C4-2B (cell line): ENCODE measurements at regions not wholly inside any gene's neighbourhood (a gene's known extent, or its start where the extent isn't known, plus 50 kb on each side); places are given as distances from the start of the nearest gene placed in this dataset.

ENCODE experiments used
- H3K27ac ChIP-seq: fragments of 450-650 bp; 2 replicates; pipeline ENCODE4 v1.5.1; 2017
- ZFX ChIP-seq: fragments of 450-650 bp; IDR thresholded peaks from 2 replicates; pipeline ENCODE4 v1.6.1; 2017
- TF ChIP-seq, protein P1 (sequence below): fragments of 450-650 bp; conservative IDR thresholded peaks from 2 replicates; pipeline ENCODE4 v1.5.1; 2017; ENCODE audit warnings: mild to moderate bottlenecking

DNA sequence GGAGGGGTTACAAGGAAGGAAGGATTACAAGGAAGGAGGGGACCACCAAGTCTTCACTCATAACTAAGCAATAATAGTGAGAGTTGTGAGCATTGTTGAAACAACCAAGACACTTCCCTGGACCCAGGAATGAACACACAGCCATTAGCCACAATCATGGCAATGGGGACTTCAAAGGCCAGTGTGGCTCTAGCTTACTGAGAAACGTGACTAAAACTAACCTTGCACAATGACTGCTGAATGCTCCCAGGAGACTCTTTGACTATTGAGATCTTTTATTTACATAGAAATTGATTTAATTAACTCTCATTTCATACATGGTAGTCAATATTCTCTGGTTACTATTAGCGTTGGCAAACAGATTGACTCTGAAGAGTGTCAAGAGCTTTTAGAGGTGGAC lies 263.0 kb upstream of the SOX5 start:
- TF ChIP-seq, protein P1, sequence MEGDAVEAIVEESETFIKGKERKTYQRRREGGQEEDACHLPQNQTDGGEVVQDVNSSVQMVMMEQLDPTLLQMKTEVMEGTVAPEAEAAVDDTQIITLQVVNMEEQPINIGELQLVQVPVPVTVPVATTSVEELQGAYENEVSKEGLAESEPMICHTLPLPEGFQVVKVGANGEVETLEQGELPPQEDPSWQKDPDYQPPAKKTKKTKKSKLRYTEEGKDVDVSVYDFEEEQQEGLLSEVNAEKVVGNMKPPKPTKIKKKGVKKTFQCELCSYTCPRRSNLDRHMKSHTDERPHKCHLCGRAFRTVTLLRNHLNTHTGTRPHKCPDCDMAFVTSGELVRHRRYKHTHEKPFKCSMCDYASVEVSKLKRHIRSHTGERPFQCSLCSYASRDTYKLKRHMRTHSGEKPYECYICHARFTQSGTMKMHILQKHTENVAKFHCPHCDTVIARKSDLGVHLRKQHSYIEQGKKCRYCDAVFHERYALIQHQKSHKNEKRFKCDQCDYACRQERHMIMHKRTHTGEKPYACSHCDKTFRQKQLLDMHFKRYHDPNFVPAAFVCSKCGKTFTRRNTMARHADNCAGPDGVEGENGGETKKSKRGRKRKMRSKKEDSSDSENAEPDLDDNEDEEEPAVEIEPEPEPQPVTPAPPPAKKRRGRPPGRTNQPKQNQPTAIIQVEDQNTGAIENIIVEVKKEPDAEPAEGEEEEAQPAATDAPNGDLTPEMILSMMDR: no peak
- no peak for TF ChIP-seq ZFX
- H3K27ac ChIP-seq: no peak overlapping the region

GRCh38 chr12:24206621-24207020 lies 257.2 kb upstream of the SOX5 start:
- TF ChIP-seq, protein P1: no peak
- TF ChIP-seq ZFX: no peak
- no peak overlapping the region for H3K27ac ChIP-seq

DNA sequence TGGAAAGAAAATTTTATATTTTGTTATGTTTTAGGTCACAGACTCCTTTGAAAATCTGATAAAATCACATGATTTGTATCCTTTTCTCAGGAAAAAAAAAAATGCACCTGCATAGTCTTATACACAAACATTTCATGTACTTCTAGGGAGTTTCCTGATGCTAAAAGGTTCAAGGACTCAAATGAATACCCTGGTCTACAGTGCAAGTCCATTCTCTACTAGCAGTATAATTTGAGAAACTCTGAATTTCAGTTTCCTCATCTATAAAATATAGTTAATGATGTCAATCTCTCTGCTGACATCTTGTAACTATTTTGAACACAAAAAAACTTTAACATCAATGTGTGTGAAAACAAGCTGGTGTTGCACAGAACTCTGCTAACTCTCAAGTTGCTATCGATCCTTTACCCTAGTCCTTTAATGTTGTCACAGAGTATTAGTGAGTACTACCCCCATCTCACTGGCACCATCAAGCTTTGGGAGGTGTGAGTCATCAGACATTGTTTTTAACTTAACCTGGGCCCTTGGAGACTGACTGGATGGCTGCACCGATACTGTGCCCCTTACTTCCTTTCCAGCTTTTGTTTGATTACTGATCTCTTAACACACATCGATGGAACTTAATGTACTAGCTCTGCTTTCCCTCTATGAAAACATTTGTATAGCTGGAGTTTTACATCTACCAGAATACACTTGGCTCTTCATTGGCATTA lies 251.9 kb upstream of the SOX5 start:
- TF ChIP-seq ZFX: no peak
- TF ChIP-seq, protein P1: no peak
- no peak overlapping the region for H3K27ac ChIP-seq

GRCh38 chr12:24200010-24200409 lies 250.5 kb upstream of the SOX5 start:
- TF ChIP-seq, protein P1: no peak
- TF ChIP-seq ZFX: no peak
- H3K27ac ChIP-seq: no peak overlapping the region

GRCh38 chr12:24198936-24199671 lies 249.6 kb upstream of the SOX5 start:
- no peak overlapping the region for H3K27ac ChIP-seq
- TF ChIP-seq, protein P1: no peak
- TF ChIP-seq ZFX: no peak

GRCh38 chr12:24198070-24198469 lies 248.6 kb upstream of the SOX5 start:
- H3K27ac ChIP-seq: no peak overlapping the region
- TF ChIP-seq ZFX: no peak
- TF ChIP-seq, protein P1: no peak

GRCh38 chr12:24197532-24197931 lies 248.1 kb upstream of the SOX5 start:
- no peak overlapping the region for H3K27ac ChIP-seq

More at GRCh38 chr12:24197532-24197931, 248.1 kb upstream of the SOX5 start:
- no peak for TF ChIP-seq ZFX
- TF ChIP-seq, protein P1: no peak
